HG03103 (cell line): ENCODE measurements at regions not wholly inside any gene's neighbourhood (a gene's known extent, or its start where the extent isn't known, plus 50 kb on each side); places are given as distances from the start of the nearest gene placed in this dataset.

Source experiments
- ATAC-seq: cut with Tn5 transposase; IDR thresholded peaks from one replicate; pipeline ENCODE4 v1.9.1; 2021; ENCODE audit warnings: low read depth; ENCODE audit not compliant: unreplicated experiment

- no peak for ATAC-seq
These were observed 56.2 kb downstream of the TAF11L14 start for GRCh38 chr5:17690473-17690872.

- no peak for ATAC-seq
These were observed 57.5 kb downstream of the TAF11L14 start for GRCh38 chr5:17691762-17692161.

- no peak for ATAC-seq
These were observed 60.1 kb downstream of the TAF11L14 start for GRCh38 chr5:17694371-17694770.

- ATAC-seq = no peak
These were observed 60.7 kb downstream of the TAF11L14 start for GRCh38 chr5:17694914-17695313.

- ATAC-seq = no peak
These were observed 62.4 kb downstream of the TAF11L14 start for GRCh38 chr5:17696627-17697026.

GRCh38 chr5:17697671-17698070 is 63.4 kb downstream of the TAF11L14 start:
- ATAC-seq = no peak

GRCh38 chr5:17709011-17709710 is 74.9 kb downstream of the TAF11L14 start:
- ATAC-seq = no peak

GRCh38 chr5:17713301-17713700 is 79.0 kb downstream of the TAF11L14 start:
- no peak for ATAC-seq

- ATAC-seq = no peak
These were observed 79.9 kb downstream of the TAF11L14 start for GRCh38 chr5:17714186-17714585.

GRCh38 chr5:17719592-17719991 is 85.3 kb downstream of the TAF11L14 start:
- no peak for ATAC-seq

- no peak for ATAC-seq
These were observed 85.8 kb downstream of the TAF11L14 start for GRCh38 chr5:17720071-17720470.

- ATAC-seq = no peak
These were observed 89.6 kb downstream of the TAF11L14 start for GRCh38 chr5:17723876-17724275.

GRCh38 chr5:17727098-17727497 is 92.8 kb downstream of the TAF11L14 start:
- ATAC-seq = no peak

GRCh38 chr5:17730421-17730820 is 96.2 kb downstream of the TAF11L14 start:
- ATAC-seq = no peak

- no peak for ATAC-seq
These were observed 98.2 kb downstream of the TAF11L14 start for GRCh38 chr5:17732351-17732923.

- no peak for ATAC-seq
These were observed 99.8 kb downstream of the TAF11L14 start for GRCh38 chr5:17734011-17734410.

GRCh38 chr5:17735761-17736160 is 101.5 kb downstream of the TAF11L14 start:
- ATAC-seq = no peak

GRCh38 chr5:17737092-17737491 is 102.8 kb downstream of the TAF11L14 start:
- ATAC-seq = no peak

- ATAC-seq = no peak
These were observed 104.2 kb downstream of the TAF11L14 start for GRCh38 chr5:17738446-17738845.

- no peak for ATAC-seq
These were observed 109.5 kb downstream of the TAF11L14 start for GRCh38 chr5:17743580-17744435.

- no peak for ATAC-seq
These were observed 113.9 kb downstream of the TAF11L14 start for GRCh38 chr5:17748201-17748600.

GRCh38 chr5:17748941-17749340 is 114.7 kb downstream of the TAF11L14 start:
- no peak for ATAC-seq
